ENCODE measurements at regions not wholly inside any gene's neighbourhood (a gene's known extent, or its start where the extent isn't known, plus 50 kb on each side); places are given as distances from the start of the nearest gene placed in this dataset.

- 79% methylated on average over 9 of the region's 9 CpGs for WGBS
- no peak for DNase-seq (ENCODE audit: low spot score)
- no peaks in the 10 kb centered on the region for H3K9me3 ChIP-seq
- no peak for TF ChIP-seq POLR2AphosphoS5 (IDR thresholded peaks at IDR 0.05)
- no peak for TF ChIP-seq POLR2A (IDR thresholded peaks at IDR 0.05)
- no peak for TF ChIP-seq CTCF (IDR thresholded peaks at IDR 0.05)
- no peaks in the 10 kb centered on the region for H3K27me3 ChIP-seq (replicated peaks; ENCODE audit: insufficient read depth)
- H3K4me3 ChIP-seq: no peak overlapping the region
- no peaks in the 10 kb centered on the region for H3K36me3 ChIP-seq
- H3K4me1 ChIP-seq (replicated peaks): no peaks in the 10 kb centered on the region
- intact Hi-C loops (cut with DNase I): no loop called here
- H3K27ac ChIP-seq: no peak overlapping the region
These were observed 218.3 kb downstream of the AACS start for GRCh38 chr12:125283521-125283920.

GRCh38 chr12:125284087-125284486 is 218.9 kb downstream of the AACS start:
- H3K27me3 ChIP-seq (replicated peaks; ENCODE audit: insufficient read depth): no peaks in the 10 kb centered on the region
- WGBS: 93% methylated on average over 5 of the region's 5 CpGs
- no peaks in the 10 kb centered on the region for H3K4me1 ChIP-seq (replicated peaks)
- no peaks in the 10 kb centered on the region for H3K9me3 ChIP-seq
- no peak overlapping the region for H3K27ac ChIP-seq
- no peak overlapping the region for H3K4me3 ChIP-seq
- no peak for DNase-seq (ENCODE audit: low spot score)
- no peaks in the 10 kb centered on the region for H3K36me3 ChIP-seq
- TF ChIP-seq POLR2A (IDR thresholded peaks at IDR 0.05) (no peak), POLR2AphosphoS5 (IDR thresholded peaks at IDR 0.05) (no peak), CTCF (IDR thresholded peaks at IDR 0.05) (no peak)
- intact Hi-C loops (cut with DNase I): no loop called here

- H3K36me3 ChIP-seq: no peaks in the 10 kb centered on the region
These were observed 219.9 kb downstream of the AACS start for GRCh38 chr12:125284945-125285685.

GRCh38 chr12:125286005-125286727 is 220.9 kb downstream of the AACS start:
- no peaks in the 10 kb centered on the region for H3K27me3 ChIP-seq (replicated peaks; ENCODE audit: insufficient read depth)
- H3K36me3 ChIP-seq: no peaks in the 10 kb centered on the region
- no peak overlapping the region for H3K27ac ChIP-seq
- WGBS: 94% methylated on average over 7 of the region's 7 CpGs
- H3K4me3 ChIP-seq: no peak overlapping the region
- no peak for DNase-seq (ENCODE audit: low spot score)
- intact Hi-C loops (cut with DNase I): no loop called here
- no peaks in the 10 kb centered on the region for H3K9me3 ChIP-seq
- TF ChIP-seq POLR2AphosphoS5 (IDR thresholded peaks at IDR 0.05): no peak
- no peak for TF ChIP-seq POLR2A (IDR thresholded peaks at IDR 0.05)
- no peak for TF ChIP-seq CTCF (IDR thresholded peaks at IDR 0.05)
- no peaks in the 10 kb centered on the region for H3K4me1 ChIP-seq (replicated peaks)

More at GRCh38 chr12:125284945-125285685, 219.9 kb downstream of the AACS start:
- H3K27me3 ChIP-seq (replicated peaks; ENCODE audit: insufficient read depth): no peaks in the 10 kb centered on the region
- H3K4me1 ChIP-seq (replicated peaks): no peaks in the 10 kb centered on the region
- H3K9me3 ChIP-seq: no peaks in the 10 kb centered on the region
- H3K27ac ChIP-seq: no peak overlapping the region
- TF ChIP-seq CTCF (IDR thresholded peaks at IDR 0.05) (no peak), POLR2A (IDR thresholded peaks at IDR 0.05) (no peak), POLR2AphosphoS5 (IDR thresholded peaks at IDR 0.05) (no peak)
- intact Hi-C loops (cut with DNase I): no loop called here
- 85% methylated on average over 7 of the region's 7 CpGs for WGBS
- DNase-seq (ENCODE audit: low spot score): no peak
- H3K4me3 ChIP-seq: no peak overlapping the region

Data from prostate gland (tissue), 2 donors.